Activated CD8-positive, alpha-beta T cell treated with anti-CD3 and anti-CD28 coated beads for 36 hours (primary cell): ENCODE measurements at regions not wholly inside any gene's neighbourhood (a gene's known extent, or its start where the extent isn't known, plus 50 kb on each side); places are given as distances from the start of the nearest gene placed in this dataset.

Experiments used
- ATAC-seq: fragments of 200-7000 bp; cut with Tn5 transposase; one replicate; pipeline ENCODE4 v1.10.0; 2021; ENCODE audit warnings: mild to moderate bottlenecking, moderate library complexity
- CTCF ChIA-PET: fragments of 350-600 bp; sonication (Branson Sonifier 250); formaldehyde crosslinking; loops from one replicate; lab custom pipeline; 2021; ENCODE audit warnings: antibody characterized with exemption; lab: Charles Lee
- POLR2A ChIA-PET: fragments of 350-600 bp; sonication (Branson Sonifier 250); formaldehyde crosslinking; loops from one replicate; lab custom pipeline; 2021; ENCODE audit warnings: antibody characterized with exemption; lab: Charles Lee
- DNase-seq: peaks from one replicate; pipeline ENCODE4 v3.0.0-alpha.2; 2020
- H3K27ac Mint-ChIP-seq: one replicate; pipeline ENCODE4 v1.8.0; 2021; ENCODE audit warnings: mild to moderate bottlenecking, mixed read lengths
- H3K27me3 Mint-ChIP-seq: one replicate; pipeline ENCODE4 v1.8.0; 2021; ENCODE audit warnings: mixed read lengths
- H3K36me3 Mint-ChIP-seq: one replicate; pipeline ENCODE4 v1.8.0; 2021; ENCODE audit warnings: low read depth, mixed read lengths
- H3K4me1 Mint-ChIP-seq: one replicate; pipeline ENCODE4 v1.8.0; 2021; ENCODE audit warnings: low read depth, mixed read lengths
- H3K4me3 Mint-ChIP-seq: one replicate; pipeline ENCODE4 v1.8.0; 2021; ENCODE audit warnings: mild to moderate bottlenecking, moderate library complexity, mixed read lengths
- H3K9me3 Mint-ChIP-seq: one replicate; pipeline ENCODE4 v1.8.0; 2021; ENCODE audit warnings: mixed read lengths
- CTCF ChIP-seq: fragments of 200-600 bp; IDR thresholded peaks from one replicate; pipeline ENCODE4 v1.8.0; 2022; ENCODE audit warnings: antibody characterized with exemption, mild to moderate bottlenecking
- intact Hi-C: fragments of 100-400 bp; cut with micrococcal nuclease; formaldehyde crosslinking; loops from one replicate; pipeline ENCODE4 v1.10.0; 2022

GRCh38 chr2:234137400-234138014 lies 87.0 kb downstream of the SPP2 start:
- intact Hi-C loops = loop anchor here (2.0 to 5.0 kb wide), 3 partner anchors 150 to 410 kb away; no protein-coding TSS in a partner anchor
- no peak for ATAC-seq
- DNase-seq = no peak
- no peaks in the 10 kb centered on the region for H3K27me3 Mint-ChIP-seq
- ChIA-PET POLR2A (interaction anchor here (0.9 kb wide), 1 partner anchor 360 kb away, joined by 3 read pairs; the partner anchor contains the start of gene ARL4C), CTCF (interaction anchor here (1.1 to 4.6 kb wide), 5 partner anchors 134 to 408 kb away, joined by 3 to 68 read pairs (median 7); partner anchors contain the start of gene ARL4C)
- no peaks in the 10 kb centered on the region for H3K9me3 Mint-ChIP-seq
- H3K27ac Mint-ChIP-seq = no peak overlapping the region
- H3K4me3 Mint-ChIP-seq = no peak overlapping the region
- peaks cover 17% of the 10 kb centered on the region for H3K4me1 Mint-ChIP-seq
- H3K36me3 Mint-ChIP-seq = no peaks in the 10 kb centered on the region
- no peak for TF ChIP-seq CTCF

- Mint-ChIP-seq H3K36me3 (no peaks in the 10 kb centered on the region), H3K27ac (no peak overlapping the region), H3K27me3 (no peaks in the 10 kb centered on the region), H3K4me1 (peaks cover 17% of the 10 kb centered on the region), H3K9me3 (no peaks in the 10 kb centered on the region), H3K4me3 (no peak overlapping the region)
- ATAC-seq (no peak), DNase-seq (peak; percentile 35)
- ChIA-PET CTCF (interaction anchor here (0.9 to 4.6 kb wide), 13 partner anchors 14 to 408 kb away, joined by 3 to 68 read pairs (median 4); partner anchors contain the start of gene ARL4C), POLR2A (no interaction called here)
- intact Hi-C loops = loop anchor here (2.0 to 5.0 kb wide), 3 partner anchors 151 to 411 kb away; no protein-coding TSS in a partner anchor
- no peak for TF ChIP-seq CTCF
Observed at GRCh38 chr2:234136461-234136860, 86.0 kb downstream of the SPP2 start.

GRCh38 chr2:234135750-234136221 lies 85.3 kb downstream of the SPP2 start:
- H3K4me1 Mint-ChIP-seq = peaks cover 17% of the 10 kb centered on the region
- no peaks in the 10 kb centered on the region for H3K36me3 Mint-ChIP-seq
- intact Hi-C loops = loop anchor here (2.0 to 5.0 kb wide), 3 partner anchors 152 to 412 kb away; no protein-coding TSS in a partner anchor
- H3K4me3 Mint-ChIP-seq = no peak overlapping the region
- no peak overlapping the region for H3K27ac Mint-ChIP-seq
- peak; percentile 90 for TF ChIP-seq CTCF
- DNase-seq (peak; percentile 66), ATAC-seq (peak; percentile 83)
- H3K27me3 Mint-ChIP-seq = no peaks in the 10 kb centered on the region
- CTCF ChIA-PET = interaction anchor here (0.6 to 4.6 kb wide), 46 partner anchors 9 to 412 kb away, joined by 3 to 68 read pairs (median 4); partner anchors contain the start of gene ARL4C
- POLR2A ChIA-PET = no interaction called here
- H3K9me3 Mint-ChIP-seq = no peaks in the 10 kb centered on the region

- ChIA-PET CTCF (interaction anchor here (1.0 to 4.6 kb wide), 5 partner anchors 9 to 369 kb away, joined by 5 to 68 read pairs (median 9); no protein-coding TSS in a partner anchor), POLR2A (no interaction called here)
- no peaks in the 10 kb centered on the region for H3K9me3 Mint-ChIP-seq
- H3K27ac Mint-ChIP-seq = no peak overlapping the region
- H3K27me3 Mint-ChIP-seq = no peaks in the 10 kb centered on the region
- DNase-seq (no peak), ATAC-seq (no peak)
- no peak for TF ChIP-seq CTCF
- H3K4me3 Mint-ChIP-seq = no peak overlapping the region
- intact Hi-C loops = no loop called here
- no peaks in the 10 kb centered on the region for H3K36me3 Mint-ChIP-seq
- H3K4me1 Mint-ChIP-seq = peaks cover 17% of the 10 kb centered on the region
Observed at GRCh38 chr2:234134496-234134895, 84.0 kb downstream of the SPP2 start.

- Mint-ChIP-seq H3K4me3 (no peak overlapping the region), H3K27ac (no peak overlapping the region), H3K4me1 (peaks cover 17% of the 10 kb centered on the region), H3K27me3 (no peaks in the 10 kb centered on the region), H3K9me3 (no peaks in the 10 kb centered on the region), H3K36me3 (no peaks in the 10 kb centered on the region)
- intact Hi-C loops = no loop called here
- ATAC-seq (no peak), DNase-seq (no peak)
- POLR2A ChIA-PET = no interaction called here
- TF ChIP-seq CTCF = no peak
- CTCF ChIA-PET = interaction anchor here (0.8 to 2.7 kb wide), 4 partner anchors 119 to 412 kb away, joined by 3 to 12 read pairs (median 8); no protein-coding TSS in a partner anchor
Observed at GRCh38 chr2:234133004-234133403, 82.5 kb downstream of the SPP2 start.
